ENCODE measurements at regions not wholly inside any gene's neighbourhood (a gene's known extent, or its start where the extent isn't known, plus 50 kb on each side); places are given as distances from the start of the nearest gene placed in this dataset.

DNA sequence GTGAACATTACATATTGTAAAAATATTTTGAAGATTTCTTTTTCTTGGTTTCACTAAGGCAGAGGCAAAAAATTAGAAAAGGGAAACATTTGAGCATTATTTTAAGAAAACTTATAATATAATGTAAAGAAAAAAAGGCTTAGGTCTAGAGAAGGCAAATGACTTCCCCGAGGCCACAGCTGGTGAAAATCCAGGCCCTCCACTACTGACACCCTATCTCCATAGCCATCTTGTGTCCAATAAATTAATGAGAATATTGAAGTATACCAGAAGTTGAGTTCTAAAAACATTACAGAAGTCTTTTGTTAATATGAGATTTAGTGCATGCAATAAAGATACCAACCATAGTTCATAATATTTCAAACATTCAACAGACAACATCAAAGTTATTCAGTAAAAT lies 459.9 kb upstream of the RORB start:
- TF ChIP-seq, protein P1, sequence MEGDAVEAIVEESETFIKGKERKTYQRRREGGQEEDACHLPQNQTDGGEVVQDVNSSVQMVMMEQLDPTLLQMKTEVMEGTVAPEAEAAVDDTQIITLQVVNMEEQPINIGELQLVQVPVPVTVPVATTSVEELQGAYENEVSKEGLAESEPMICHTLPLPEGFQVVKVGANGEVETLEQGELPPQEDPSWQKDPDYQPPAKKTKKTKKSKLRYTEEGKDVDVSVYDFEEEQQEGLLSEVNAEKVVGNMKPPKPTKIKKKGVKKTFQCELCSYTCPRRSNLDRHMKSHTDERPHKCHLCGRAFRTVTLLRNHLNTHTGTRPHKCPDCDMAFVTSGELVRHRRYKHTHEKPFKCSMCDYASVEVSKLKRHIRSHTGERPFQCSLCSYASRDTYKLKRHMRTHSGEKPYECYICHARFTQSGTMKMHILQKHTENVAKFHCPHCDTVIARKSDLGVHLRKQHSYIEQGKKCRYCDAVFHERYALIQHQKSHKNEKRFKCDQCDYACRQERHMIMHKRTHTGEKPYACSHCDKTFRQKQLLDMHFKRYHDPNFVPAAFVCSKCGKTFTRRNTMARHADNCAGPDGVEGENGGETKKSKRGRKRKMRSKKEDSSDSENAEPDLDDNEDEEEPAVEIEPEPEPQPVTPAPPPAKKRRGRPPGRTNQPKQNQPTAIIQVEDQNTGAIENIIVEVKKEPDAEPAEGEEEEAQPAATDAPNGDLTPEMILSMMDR (IDR thresholded peaks at IDR 0.05 in 4 of 5, conservative IDR thresholded peaks at IDR 0.05 in 1 of 5) = no peak
- no peak for TF ChIP-seq POLR2A (IDR thresholded peaks at IDR 0.05)

Data from gastrocnemius medialis (tissue), 4 donors.